Body of pancreas (tissue), 4 donors: ENCODE measurements at regions not wholly inside any gene's neighbourhood (a gene's known extent, or its start where the extent isn't known, plus 50 kb on each side); places are given as distances from the start of the nearest gene placed in this dataset.

Experiments used
- ATAC-seq: fragments of 150-250 bp; one replicate; pipeline ENCODE4 v1.9.1; 2016
- DNase-seq, 4 donors: peaks; one replicate each; pipeline ENCODE4 v3.0.0-alpha.2; 2019
- H3K27ac ChIP-seq, 4 donors: fragments of 200-600 bp; sonication (generic); 1 replicate in 3 of 4; 2 replicates in 1 of 4; pipeline versions ENCODE4 v1.5.1 to v1.6.1; 2016 to 2019; ENCODE audit warnings: mild to moderate bottlenecking in 1 of 4, mixed read lengths in 1 of 4, moderate library complexity in 1 of 4
- H3K27me3 ChIP-seq, 2 donors: fragments of 200-600 bp; sonication (generic); one replicate each; pipeline ENCODE4 v1.6.0; 2016; ENCODE audit warnings: mild to moderate bottlenecking in 1 of 2
- H3K36me3 ChIP-seq, 2 donors: fragments of 200-600 bp; sonication (generic); replicated peaks in 1 of 2; 2 replicates each; pipeline ENCODE4 v1.5.1; 2016; ENCODE audit warnings: low read depth in 2 of 2; ENCODE audit not compliant: insufficient read depth in 1 of 2
- H3K4me1 ChIP-seq: fragments of 200-600 bp; sonication (generic); one replicate; pipeline ENCODE4 v1.6.0; 2016
- H3K4me3 ChIP-seq, 2 donors: fragments of 200-600 bp; sonication (generic); 1 replicate in 1 of 2; 2 replicates in 1 of 2; pipeline ENCODE4 v1.5.1; 2016 to 2019
- H3K9me3 ChIP-seq, 3 donors: fragments of 200-600 bp; sonication (generic); 1 replicate in 2 of 3; 2 replicates in 1 of 3; pipeline ENCODE4 v1.5.1; 2016
- POLR2A ChIP-seq, 3 donors: fragments of 450-650 bp; IDR thresholded peaks; one replicate each; pipeline ENCODE4 v1.6.1; 2016; ENCODE audit warnings: antibody characterized with exemption in 3 of 3, mild to moderate bottlenecking in 2 of 3
- WGBS, 2 donors: methylation state at CpG; one replicate each; pipeline ENCODE4 v1.1.5; 2017; 5-methylcytosine and 5-hydroxymethylcytosine counted together
- intact Hi-C: fragments of 100-400 bp; cut with DNase I; formaldehyde crosslinking; loops from one replicate; pipeline ENCODE4 v1.15.1; 2023
- TF ChIP-seq, protein P1 (sequence below), 7 experiments: fragments of 450-650 bp in 4 of 7; fragments of 200-600 bp in 3 of 7; sonication (generic) in 3 of 7; IDR thresholded peaks; one replicate each; pipeline ENCODE4 v1.5.1; 2016 to 2019; ENCODE audit warnings: antibody characterized with exemption in 7 of 7

DNA sequence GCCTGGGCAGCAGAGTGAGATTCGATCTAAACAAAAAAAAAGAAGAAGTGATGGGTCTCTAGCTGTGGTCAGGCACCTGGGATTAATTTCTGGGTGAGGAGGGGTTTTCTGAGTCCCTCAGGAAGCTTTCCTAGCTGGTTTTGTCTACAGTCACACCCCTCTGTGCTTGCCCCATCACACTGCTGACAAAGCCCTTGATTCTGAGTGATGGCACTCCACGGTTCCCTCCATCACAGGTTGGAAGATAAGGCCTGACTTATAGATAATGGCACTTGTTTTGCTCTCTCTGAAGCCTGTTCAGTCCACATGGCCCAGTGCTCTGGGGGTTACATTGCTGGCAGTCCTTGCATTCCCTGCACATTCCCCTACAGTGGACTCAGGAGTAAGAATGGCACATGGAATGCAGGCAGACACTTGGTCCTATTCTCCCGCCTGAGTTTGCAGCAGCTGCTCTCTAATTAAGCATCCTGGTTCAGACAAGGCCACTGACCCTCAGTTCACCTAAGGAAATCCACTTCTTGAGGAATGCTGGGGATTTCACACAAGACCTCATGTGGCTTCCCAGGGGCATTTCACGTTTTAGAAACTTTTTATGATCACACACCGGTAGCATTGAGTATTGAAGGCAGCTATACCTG lies 81.0 kb upstream of the NMNAT3 start:
- TF ChIP-seq, protein P1, sequence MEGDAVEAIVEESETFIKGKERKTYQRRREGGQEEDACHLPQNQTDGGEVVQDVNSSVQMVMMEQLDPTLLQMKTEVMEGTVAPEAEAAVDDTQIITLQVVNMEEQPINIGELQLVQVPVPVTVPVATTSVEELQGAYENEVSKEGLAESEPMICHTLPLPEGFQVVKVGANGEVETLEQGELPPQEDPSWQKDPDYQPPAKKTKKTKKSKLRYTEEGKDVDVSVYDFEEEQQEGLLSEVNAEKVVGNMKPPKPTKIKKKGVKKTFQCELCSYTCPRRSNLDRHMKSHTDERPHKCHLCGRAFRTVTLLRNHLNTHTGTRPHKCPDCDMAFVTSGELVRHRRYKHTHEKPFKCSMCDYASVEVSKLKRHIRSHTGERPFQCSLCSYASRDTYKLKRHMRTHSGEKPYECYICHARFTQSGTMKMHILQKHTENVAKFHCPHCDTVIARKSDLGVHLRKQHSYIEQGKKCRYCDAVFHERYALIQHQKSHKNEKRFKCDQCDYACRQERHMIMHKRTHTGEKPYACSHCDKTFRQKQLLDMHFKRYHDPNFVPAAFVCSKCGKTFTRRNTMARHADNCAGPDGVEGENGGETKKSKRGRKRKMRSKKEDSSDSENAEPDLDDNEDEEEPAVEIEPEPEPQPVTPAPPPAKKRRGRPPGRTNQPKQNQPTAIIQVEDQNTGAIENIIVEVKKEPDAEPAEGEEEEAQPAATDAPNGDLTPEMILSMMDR (IDR thresholded peaks at IDR 0.05), result no peak
- no peak for TF ChIP-seq POLR2A (IDR thresholded peaks at IDR 0.05)
- Histone ChIP-seq H3K9me3 (no peaks in the 10 kb centered on the region), H3K27me3 (no peaks in the 10 kb centered on the region), H3K27ac (no peak overlapping the region), H3K36me3 (no peaks in the 10 kb centered on the region), H3K4me3 (no peak overlapping the region), H3K4me1 (no peaks in the 10 kb centered on the region)
- ATAC-seq, result no peak
- 71 to 78% methylated on average over 4 to 5 of the region's 5 CpGs for WGBS, 2 donors
- DNase-seq, result no peak
- intact Hi-C loops, result no loop called here

- Histone ChIP-seq H3K4me3 (no peak overlapping the region), H3K27me3 (no peaks in the 10 kb centered on the region), H3K27ac (no peak overlapping the region), H3K36me3 (no peaks in the 10 kb centered on the region), H3K9me3 (no peaks in the 10 kb centered on the region), H3K4me1 (no peaks in the 10 kb centered on the region)
- intact Hi-C loops, result no loop called here
- no peak for TF ChIP-seq POLR2A (IDR thresholded peaks at IDR 0.05)
- TF ChIP-seq, protein P1 (IDR thresholded peaks at IDR 0.05), result no peak
- ATAC-seq (no peak), DNase-seq (no peak)
These were observed 79.8 kb upstream of the NMNAT3 start for GRCh38 chr3:139757448-139758030.

GRCh38 chr3:139756529-139757103 lies 78.8 kb upstream of the NMNAT3 start:
- Histone ChIP-seq H3K4me1 (no peaks in the 10 kb centered on the region), H3K27me3 (no peaks in the 10 kb centered on the region), H3K27ac (no peak overlapping the region), H3K4me3 (no peak overlapping the region), H3K36me3 (no peaks in the 10 kb centered on the region), H3K9me3 (no peaks in the 10 kb centered on the region)
- TF ChIP-seq POLR2A (IDR thresholded peaks at IDR 0.05), result no peak
- TF ChIP-seq, protein P1 (IDR thresholded peaks at IDR 0.05), result no peak
- ATAC-seq (no peak), DNase-seq (no peak)
- intact Hi-C loops, result no loop called here
- WGBS, 2 donors, result 92 to 95% methylated on average over 3 of the region's 3 CpGs

GRCh38 chr3:139755551-139755950 lies 77.8 kb upstream of the NMNAT3 start:
- WGBS, 2 donors, result 85 to 89% methylated on average over 3 of the region's 3 CpGs
- no peaks in the 10 kb centered on the region for H3K4me1 ChIP-seq
- TF ChIP-seq POLR2A (IDR thresholded peaks at IDR 0.05), result no peak
- TF ChIP-seq, protein P1 (IDR thresholded peaks at IDR 0.05), result no peak
- ATAC-seq, result no peak
- intact Hi-C loops, result no loop called here
- no peak overlapping the region for H3K27ac ChIP-seq
- H3K36me3 ChIP-seq, result no peaks in the 10 kb centered on the region
- no peak overlapping the region for H3K4me3 ChIP-seq
- peaks cover 0 to 4% (median 0%) of the 10 kb centered on the region in 3 donors for H3K9me3 ChIP-seq
- DNase-seq, result no peak
- H3K27me3 ChIP-seq, result no peaks in the 10 kb centered on the region
